ENCODE measurements at regions not wholly inside any gene's neighbourhood (a gene's known extent, or its start where the extent isn't known, plus 50 kb on each side); places are given as distances from the start of the nearest gene placed in this dataset.
"Not testable (repeated sequence)": the region's sequence is repeated elsewhere in the genome, so short reads cannot be mapped to it uniquely, and the experiment has no call there.

- no peaks in the 10 kb centered on the region for H3K36me3 ChIP-seq (ENCODE audit: control insufficient read depth, insufficient read depth, low read length)
- no peak overlapping the region for H3K4me3 ChIP-seq (ENCODE audit: extremely low read depth, insufficient read depth, low read length, poor library complexity, severe bottlenecking)
- H3K27ac ChIP-seq (ENCODE audit: low read depth, low read length, severe bottlenecking) = no peak overlapping the region
- peaks cover 7% of the 10 kb centered on the region for H3K9me3 ChIP-seq (ENCODE audit: control insufficient read depth, low read length)
- WGBS, 2 experiments (ENCODE audit: insufficient coverage in 2 of 2) = 89 to 92% methylated on average over 4 to 5 of the region's 5 CpGs
- H3K4me1 ChIP-seq (ENCODE audit: control insufficient read depth, insufficient read depth, low read length, poor library complexity, severe bottlenecking) = no peaks in the 10 kb centered on the region
Observed at GRCh38 chr2:43006834-43007543, 214.6 kb upstream of the HAAO start.

GRCh38 chr2:43005975-43006833 is 213.8 kb upstream of the HAAO start:
- Histone ChIP-seq H3K9me3 (ENCODE audit: control insufficient read depth, low read length) (peaks cover 7% of the 10 kb centered on the region), H3K4me1 (ENCODE audit: control insufficient read depth, insufficient read depth, low read length, poor library complexity, severe bottlenecking) (no peaks in the 10 kb centered on the region), H3K4me3 (ENCODE audit: extremely low read depth, insufficient read depth, low read length, poor library complexity, severe bottlenecking) (no peak overlapping the region), H3K36me3 (ENCODE audit: control insufficient read depth, insufficient read depth, low read length) (no peaks in the 10 kb centered on the region), H3K27ac (ENCODE audit: low read depth, low read length, severe bottlenecking) (no peak overlapping the region)
- WGBS, 2 experiments (ENCODE audit: insufficient coverage in 2 of 2) = 95 to 97% methylated on average over 4 to 7 of the region's 13 CpGs

- Histone ChIP-seq H3K4me1 (ENCODE audit: control insufficient read depth, insufficient read depth, low read length, poor library complexity, severe bottlenecking) (no peaks in the 10 kb centered on the region), H3K9me3 (ENCODE audit: control insufficient read depth, low read length) (peaks cover 7% of the 10 kb centered on the region), H3K4me3 (ENCODE audit: extremely low read depth, insufficient read depth, low read length, poor library complexity, severe bottlenecking) (no peak overlapping the region), H3K36me3 (ENCODE audit: control insufficient read depth, insufficient read depth, low read length) (no peaks in the 10 kb centered on the region), H3K27ac (ENCODE audit: low read depth, low read length, severe bottlenecking) (no peak overlapping the region)
- 92 to 98% methylated on average over 9 to 15 of the region's 15 CpGs for WGBS, 2 experiments (ENCODE audit: insufficient coverage in 2 of 2)
Observed at GRCh38 chr2:43005245-43005974, 213.0 kb upstream of the HAAO start.

GRCh38 chr2:43004879-43005244 is 212.5 kb upstream of the HAAO start:
- Histone ChIP-seq H3K36me3 (ENCODE audit: control insufficient read depth, insufficient read depth, low read length) (no peaks in the 10 kb centered on the region), H3K4me3 (ENCODE audit: extremely low read depth, insufficient read depth, low read length, poor library complexity, severe bottlenecking) (no peak overlapping the region), H3K9me3 (ENCODE audit: control insufficient read depth, low read length) (peaks cover 7% of the 10 kb centered on the region), H3K27ac (ENCODE audit: low read depth, low read length, severe bottlenecking) (no peak overlapping the region), H3K4me1 (ENCODE audit: control insufficient read depth, insufficient read depth, low read length, poor library complexity, severe bottlenecking) (no peaks in the 10 kb centered on the region)
- WGBS, 2 experiments (ENCODE audit: insufficient coverage in 2 of 2) = 73 to 91% methylated on average over 2 to 4 of the region's 5 CpGs

- not testable (repeated sequence) for H3K4me3 ChIP-seq (ENCODE audit: extremely low read depth, insufficient read depth, low read length, poor library complexity, severe bottlenecking); H3K36me3 ChIP-seq (ENCODE audit: control insufficient read depth, insufficient read depth, low read length); H3K4me1 ChIP-seq (ENCODE audit: control insufficient read depth, insufficient read depth, low read length, poor library complexity, severe bottlenecking); H3K9me3 ChIP-seq (ENCODE audit: control insufficient read depth, low read length); H3K27ac ChIP-seq (ENCODE audit: low read depth, low read length, severe bottlenecking)
- 77 to 78% methylated on average over 6 to 8 of the region's 11 CpGs for WGBS, 2 experiments (ENCODE audit: insufficient coverage in 2 of 2)
Observed at GRCh38 chr2:43004126-43004865, 211.9 kb upstream of the HAAO start.

- no peaks in the 10 kb centered on the region for H3K4me1 ChIP-seq (ENCODE audit: control insufficient read depth, insufficient read depth, low read length, poor library complexity, severe bottlenecking)
- 93 to 100% methylated on average over 1 to 2 of the region's 2 CpGs for WGBS, 2 experiments (ENCODE audit: insufficient coverage in 2 of 2)
- H3K27ac ChIP-seq (ENCODE audit: low read depth, low read length, severe bottlenecking) = no peak overlapping the region
Observed at GRCh38 chr2:43003702-43004101, 211.3 kb upstream of the HAAO start.

GRCh38 chr2:43001787-43002468 is 209.5 kb upstream of the HAAO start:
- no peak overlapping the region for H3K4me3 ChIP-seq (ENCODE audit: extremely low read depth, insufficient read depth, low read length, poor library complexity, severe bottlenecking)
- no peaks in the 10 kb centered on the region for H3K4me1 ChIP-seq (ENCODE audit: control insufficient read depth, insufficient read depth, low read length, poor library complexity, severe bottlenecking)
- no peak overlapping the region for H3K27ac ChIP-seq (ENCODE audit: low read depth, low read length, severe bottlenecking)
- H3K9me3 ChIP-seq (ENCODE audit: control insufficient read depth, low read length) = no peaks in the 10 kb centered on the region
- no peaks in the 10 kb centered on the region for H3K36me3 ChIP-seq (ENCODE audit: control insufficient read depth, insufficient read depth, low read length)
- WGBS, 2 experiments (ENCODE audit: insufficient coverage in 2 of 2) = 87 to 95% methylated on average over 4 to 5 of the region's 5 CpGs

More at GRCh38 chr2:43003702-43004101, 211.3 kb upstream of the HAAO start:
- no peak overlapping the region for H3K4me3 ChIP-seq (ENCODE audit: extremely low read depth, insufficient read depth, low read length, poor library complexity, severe bottlenecking)
- H3K36me3 ChIP-seq (ENCODE audit: control insufficient read depth, insufficient read depth, low read length) = no peaks in the 10 kb centered on the region
- H3K9me3 ChIP-seq (ENCODE audit: control insufficient read depth, low read length) = peaks cover 7% of the 10 kb centered on the region

GRCh38 chr2:43001055-43001378 is 208.6 kb upstream of the HAAO start:
- H3K36me3 ChIP-seq (ENCODE audit: control insufficient read depth, insufficient read depth, low read length) = no peaks in the 10 kb centered on the region
- H3K4me1 ChIP-seq (ENCODE audit: control insufficient read depth, insufficient read depth, low read length, poor library complexity, severe bottlenecking) = no peaks in the 10 kb centered on the region
- 94 to 98% methylated on average over 3 to 4 of the region's 4 CpGs for WGBS, 2 experiments (ENCODE audit: insufficient coverage in 2 of 2)
- H3K4me3 ChIP-seq (ENCODE audit: extremely low read depth, insufficient read depth, low read length, poor library complexity, severe bottlenecking) = no peak overlapping the region
- H3K27ac ChIP-seq (ENCODE audit: low read depth, low read length, severe bottlenecking) = no peak overlapping the region
- no peaks in the 10 kb centered on the region for H3K9me3 ChIP-seq (ENCODE audit: control insufficient read depth, low read length)

- Histone ChIP-seq H3K27ac (ENCODE audit: low read depth, low read length, severe bottlenecking) (no peak overlapping the region), H3K9me3 (ENCODE audit: control insufficient read depth, low read length) (no peaks in the 10 kb centered on the region)
- WGBS, 2 experiments (ENCODE audit: insufficient coverage in 2 of 2) = 87 to 94% methylated on average over 19 to 20 of the region's 25 CpGs
Observed at GRCh38 chr2:43000242-43001054, 208.1 kb upstream of the HAAO start.

More at GRCh38 chr2:43000242-43001054, 208.1 kb upstream of the HAAO start:
- Histone ChIP-seq H3K4me3 (ENCODE audit: extremely low read depth, insufficient read depth, low read length, poor library complexity, severe bottlenecking) (no peak overlapping the region), H3K36me3 (ENCODE audit: control insufficient read depth, insufficient read depth, low read length) (no peaks in the 10 kb centered on the region), H3K4me1 (ENCODE audit: control insufficient read depth, insufficient read depth, low read length, poor library complexity, severe bottlenecking) (no peaks in the 10 kb centered on the region)
